NCI-H1436 treated with DMSO at 0.1 percent for 48 hours (cell line): ENCODE measurements at regions not wholly inside any gene's neighbourhood (a gene's known extent, or its start where the extent isn't known, plus 50 kb on each side); places are given as distances from the start of the nearest gene placed in this dataset.
A peak's percentile ranks its signal among the peaks of the same experiment; 100 is the strongest.
"Not testable (repeated sequence)": the region's sequence is repeated elsewhere in the genome, so short reads cannot be mapped to it uniquely, and the experiment has no call there.

Experiments used
- DNase-seq: peaks from one replicate; lab custom pipeline; 2025; lab: John Stamatoyannopoulos, UW

- no peak for DNase-seq
Observed at GRCh38 chr12:105423237-105423636, 92.7 kb downstream of the C12orf75 start.

GRCh38 chr12:105423921-105424320 is 93.4 kb downstream of the C12orf75 start:
- no peak for DNase-seq

GRCh38 chr12:105425254-105426174 is 95.0 kb downstream of the C12orf75 start:
- DNase-seq: no peak

- no peak for DNase-seq
Observed at GRCh38 chr12:105426766-105427165, 96.3 kb downstream of the C12orf75 start.

DNA sequence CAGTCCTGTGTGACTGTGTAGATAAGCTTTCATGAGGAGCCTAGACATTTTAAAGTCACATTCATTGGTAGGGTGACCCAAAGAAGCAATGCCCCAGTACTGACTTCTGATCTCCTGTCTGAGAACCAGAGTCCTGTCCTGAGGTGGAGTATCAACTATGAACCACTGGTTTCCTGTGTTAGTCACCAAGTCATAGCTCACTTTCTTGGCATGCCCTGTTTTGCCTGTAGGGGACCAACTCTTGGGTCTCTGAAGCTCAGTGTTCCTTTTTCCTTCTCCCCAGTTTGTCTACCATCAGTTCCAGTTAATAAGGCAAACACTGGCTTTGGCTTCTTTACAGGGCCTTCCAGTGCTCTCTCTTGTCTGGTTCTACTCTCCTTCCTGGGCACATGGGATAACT is 97.4 kb downstream of the C12orf75 start:
- DNase-seq: no peak

DNA sequence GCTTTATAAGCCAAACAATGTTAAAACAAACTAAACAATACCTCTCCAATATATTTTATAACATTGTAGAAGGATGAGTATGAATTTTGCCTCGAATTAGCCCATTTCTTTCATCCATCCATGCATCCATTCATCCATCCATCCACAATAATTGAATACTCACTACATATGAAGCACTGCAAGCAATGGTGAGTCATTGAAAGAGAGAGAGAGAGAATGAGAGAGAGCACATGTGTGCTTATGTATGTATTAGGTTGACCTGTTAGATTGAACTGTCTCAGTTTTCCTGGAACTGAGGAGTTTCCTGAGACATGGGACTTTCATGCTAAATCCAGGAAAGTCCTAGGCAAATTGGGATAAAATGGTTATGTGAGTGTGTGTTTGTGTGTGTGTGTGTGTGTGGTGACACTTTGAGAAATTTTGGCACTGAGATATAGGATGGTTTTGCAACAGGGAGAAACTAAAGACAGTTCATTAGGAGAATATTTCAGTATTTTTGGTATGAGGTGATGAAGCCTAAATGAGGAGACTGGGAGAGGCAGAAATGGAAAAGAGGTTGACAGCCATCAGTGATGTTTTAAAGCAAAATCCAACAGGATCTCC is 98.4 kb downstream of the C12orf75 start:
- DNase-seq: no peak

GRCh38 chr12:105429511-105429910 is 99.0 kb downstream of the C12orf75 start:
- DNase-seq: no peak

GRCh38 chr12:105431537-105432100 is 101.1 kb downstream of the C12orf75 start:
- no peak for DNase-seq

DNA sequence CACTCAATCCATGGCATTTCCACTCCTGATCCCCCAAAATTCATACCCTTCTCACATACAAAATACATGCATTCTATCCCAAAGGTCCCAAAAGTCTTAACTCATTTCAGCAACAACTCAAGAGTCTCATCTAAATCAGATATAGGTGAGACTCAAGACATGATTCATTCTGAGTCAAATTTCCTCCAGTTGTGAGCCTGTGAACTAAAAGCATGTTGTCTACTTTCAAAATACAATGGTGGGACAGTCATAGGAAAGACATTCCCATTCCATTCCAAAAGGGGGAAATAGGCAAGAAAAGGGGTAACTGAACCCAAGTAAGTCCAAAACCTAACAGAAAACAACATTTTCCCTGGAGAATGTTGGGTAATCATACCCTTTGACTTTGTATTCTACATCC is 103.3 kb downstream of the C12orf75 start:
- no peak for DNase-seq

GRCh38 chr12:105436636-105437035 is 106.1 kb downstream of the C12orf75 start:
- no peak for DNase-seq

DNA sequence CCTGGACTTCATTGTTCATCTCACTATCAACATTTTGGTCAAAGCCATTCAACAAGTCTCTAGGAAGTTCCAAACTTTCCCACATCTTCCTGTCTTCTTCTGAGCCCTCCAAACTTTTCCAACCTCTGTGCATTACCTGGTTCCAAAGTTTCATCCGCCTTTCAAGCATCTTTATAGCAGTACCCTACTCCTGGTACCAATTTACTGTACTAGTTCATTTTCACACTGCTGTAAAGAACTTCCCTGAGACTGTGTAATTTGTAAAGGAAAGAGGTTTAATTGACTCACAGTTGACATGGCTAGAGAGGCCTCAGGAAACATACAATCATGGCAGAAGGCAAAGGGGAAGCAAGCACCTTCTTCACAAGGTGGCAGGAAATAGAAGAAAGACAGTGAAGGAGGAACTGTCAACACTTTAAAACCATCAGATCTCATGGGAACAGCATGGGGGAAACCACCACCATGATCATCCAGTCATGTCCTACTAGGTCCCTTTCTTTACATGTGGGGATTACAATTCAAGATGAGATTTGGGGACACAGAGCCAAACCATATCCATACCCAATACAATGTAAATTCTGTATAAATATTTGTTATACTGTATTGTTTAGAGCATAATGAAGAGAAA is 109.7 kb downstream of the C12orf75 start:
- no peak for DNase-seq

- DNase-seq: no peak
Observed at GRCh38 chr12:105443802-105444652, 113.5 kb downstream of the C12orf75 start.

- no peak for DNase-seq
Observed at GRCh38 chr12:105444653-105445102, 114.2 kb downstream of the C12orf75 start.

DNA sequence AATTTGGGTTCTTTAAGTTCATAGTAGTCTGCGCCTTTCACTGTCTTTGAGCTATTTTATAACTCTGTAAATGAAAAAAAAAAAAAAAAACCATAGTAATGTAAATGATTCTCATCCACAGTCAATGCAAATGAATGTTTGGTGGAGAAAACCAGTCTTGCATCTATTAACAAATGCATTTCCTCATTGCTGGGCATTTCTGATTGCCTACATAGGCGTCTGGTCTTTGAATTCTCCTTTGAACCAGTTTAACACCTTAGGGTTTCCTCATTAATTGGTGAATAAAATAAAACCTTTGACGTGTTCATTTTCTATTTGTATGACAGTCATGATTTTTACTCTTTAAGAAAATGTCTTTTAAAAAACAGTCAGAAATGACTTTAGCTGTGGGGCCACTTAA is 114.8 kb downstream of the C12orf75 start:
- DNase-seq: no peak

DNA sequence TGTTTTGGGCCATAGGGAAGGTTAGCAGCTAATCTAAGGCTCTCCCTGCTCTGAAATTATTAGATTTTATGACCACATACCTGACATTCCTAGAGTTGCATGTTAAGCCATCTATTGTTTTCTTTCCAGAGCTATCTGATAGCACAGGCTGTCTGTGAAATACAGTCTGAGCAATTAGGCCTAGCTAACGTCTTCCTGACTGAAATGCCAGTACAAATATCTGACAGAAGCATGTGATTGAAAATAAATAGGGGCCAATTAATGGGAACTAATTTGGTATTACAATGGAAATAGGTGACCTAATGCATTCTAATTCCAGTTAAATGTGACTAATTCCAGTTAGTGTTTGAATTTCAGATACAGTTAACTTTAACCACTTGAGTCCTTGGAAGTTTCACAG is 115.2 kb downstream of the C12orf75 start:
- no peak for DNase-seq

- DNase-seq: not testable (repeated sequence)
Observed at GRCh38 chr12:105446460-105446859, 116.0 kb downstream of the C12orf75 start.

GRCh38 chr12:105449431-105449830 is 118.9 kb downstream of the C12orf75 start:
- no peak for DNase-seq

DNA sequence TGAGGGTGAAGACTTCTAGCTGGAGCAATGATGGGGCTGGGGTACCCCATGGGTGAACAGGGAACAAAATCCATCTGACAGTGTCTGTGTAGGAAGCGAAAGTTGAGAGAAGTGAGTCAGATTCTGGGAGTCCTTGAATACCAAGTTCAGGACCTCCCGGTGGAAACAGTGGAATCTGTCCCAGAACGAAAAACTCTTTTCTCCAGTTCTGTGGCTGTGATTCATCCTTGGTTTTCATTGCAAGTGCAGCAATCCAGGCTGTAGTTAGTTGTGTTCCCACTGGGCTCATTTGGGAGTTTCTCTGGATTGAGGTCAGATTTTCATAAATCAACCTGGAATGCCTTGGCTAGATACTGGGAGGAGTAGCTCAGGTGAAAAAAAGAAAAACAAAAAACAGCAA is 120.7 kb downstream of the C12orf75 start:
- no peak for DNase-seq

- DNase-seq: no peak
Observed at GRCh38 chr12:105451798-105452197, 121.3 kb downstream of the C12orf75 start.

DNA sequence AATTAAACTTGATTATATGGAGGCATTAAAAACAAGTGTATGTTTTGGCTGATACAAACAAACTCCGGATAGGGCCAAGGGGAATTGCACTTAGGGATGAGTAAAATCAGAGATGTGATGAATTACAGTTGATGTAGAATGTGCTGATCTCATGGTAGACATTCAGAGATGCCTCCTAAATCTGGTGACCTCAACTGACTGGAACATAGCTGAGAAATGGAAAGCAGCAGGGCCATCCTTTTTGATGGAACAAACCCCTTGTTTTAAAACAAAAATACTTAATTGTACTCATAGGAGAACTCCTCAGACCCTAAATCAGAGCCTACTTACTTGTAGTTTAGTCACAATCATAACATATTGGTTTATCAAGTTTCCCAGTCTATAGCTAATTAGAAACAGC is 122.8 kb downstream of the C12orf75 start:
- DNase-seq: no peak

DNA sequence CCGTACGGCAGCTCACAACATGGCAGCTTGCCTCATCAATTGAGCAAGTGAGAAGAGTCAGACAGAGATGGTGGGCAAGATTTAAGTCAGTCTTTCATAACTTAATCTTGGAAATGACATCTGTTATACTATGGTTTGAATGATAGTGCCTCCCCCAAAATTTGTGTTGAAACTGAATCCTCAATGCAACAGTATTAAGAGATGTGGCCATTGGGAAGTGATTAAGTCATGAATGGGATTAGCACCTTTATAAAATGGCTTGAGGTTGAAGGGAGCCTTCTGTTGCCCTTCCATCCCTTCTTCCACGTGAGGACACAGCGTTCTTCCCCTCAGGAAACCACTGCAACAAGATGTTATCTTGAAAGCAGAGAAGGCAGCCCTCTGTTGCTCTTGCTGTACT is 124.2 kb downstream of the C12orf75 start:
- no peak for DNase-seq

DNA sequence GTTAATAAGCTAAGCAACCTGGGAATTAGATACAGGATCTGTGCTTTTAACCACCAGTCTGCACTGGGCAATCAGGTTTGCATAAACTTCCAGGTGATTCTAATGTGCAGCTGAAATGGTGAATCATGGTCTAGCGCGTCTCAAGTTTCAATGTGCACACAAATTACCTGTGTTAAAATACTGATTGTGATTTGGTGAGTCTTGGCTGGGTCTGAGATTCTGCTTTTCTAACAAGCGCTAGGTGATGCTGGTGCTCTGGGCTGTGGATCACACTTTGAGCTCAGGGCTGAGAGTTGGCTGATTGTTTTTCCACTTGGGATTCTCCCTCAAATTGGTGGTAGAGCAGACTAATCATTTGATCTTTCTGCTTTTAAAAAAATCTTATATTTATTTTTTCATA is 124.8 kb downstream of the C12orf75 start:
- peak; percentile 47 for DNase-seq
